Ascending aorta (tissue), 2 donors: ENCODE measurements at regions not wholly inside any gene's neighbourhood (a gene's known extent, or its start where the extent isn't known, plus 50 kb on each side); places are given as distances from the start of the nearest gene placed in this dataset.

Experiments used
- DNase-seq, 2 donors: peaks; one replicate each; pipeline ENCODE4 v3.0.0-alpha.2; 2019; ENCODE audit warnings: low spot score in 2 of 2
- H3K27ac ChIP-seq, 2 donors: fragments of 200-600 bp; sonication (generic); one replicate each; pipeline ENCODE4 v1.5.1; 2016 to 2017; ENCODE audit warnings: mild to moderate bottlenecking in 1 of 2
- H3K27me3 ChIP-seq: fragments of 200-600 bp; sonication (generic); one replicate; pipeline ENCODE4 v1.5.1; 2017
- H3K36me3 ChIP-seq, 2 donors: fragments of 200-600 bp; sonication (generic); one replicate each; pipeline ENCODE4 v1.5.1; 2016
- H3K4me1 ChIP-seq, 2 donors: fragments of 200-600 bp; sonication (generic); one replicate each; pipeline ENCODE4 v1.5.1; 2016 to 2017; ENCODE audit warnings: mild to moderate bottlenecking in 1 of 2
- H3K4me3 ChIP-seq, 2 donors: fragments of 200-600 bp; sonication (generic); one replicate each; pipeline ENCODE4 v1.5.1; 2016 to 2017; ENCODE audit warnings: mild to moderate bottlenecking in 1 of 2
- H3K9me3 ChIP-seq, 2 donors: fragments of 200-600 bp; sonication (generic); one replicate each; pipeline ENCODE4 v1.5.1; 2016
- CTCF ChIP-seq, 3 experiments: fragments of 200-600 bp in 2 of 3; fragments of 450-650 bp in 1 of 3; sonication (generic) in 2 of 3; IDR thresholded peaks; one replicate each; pipeline ENCODE4 v1.5.1; 2016 to 2019; ENCODE audit warnings: antibody characterized with exemption in 3 of 3, mild to moderate bottlenecking in 1 of 3, moderate library complexity in 1 of 3
- intact Hi-C: fragments of 100-400 bp; cut with DNase I; formaldehyde crosslinking; loops from one replicate; pipeline ENCODE4 v1.15.1; 2023

- TF ChIP-seq CTCF (IDR thresholded peaks at IDR 0.05), result no peak
- H3K27ac ChIP-seq, result no peak overlapping the region
- DNase-seq, result no peak
- H3K36me3 ChIP-seq, result no peaks in the 10 kb centered on the region
- H3K4me3 ChIP-seq, result no peak overlapping the region
- H3K4me1 ChIP-seq, result no peaks in the 10 kb centered on the region
- H3K27me3 ChIP-seq, result no peaks in the 10 kb centered on the region
- no peaks in the 10 kb centered on the region for H3K9me3 ChIP-seq
- intact Hi-C loops, result no loop called here
These were observed 60.1 kb upstream of the GTSF1L start for GRCh38 chr20:43786885-43787284.

- TF ChIP-seq CTCF (IDR thresholded peaks at IDR 0.05), result no peak
- Histone ChIP-seq H3K27ac (no peak overlapping the region), H3K4me1 (no peaks in the 10 kb centered on the region), H3K4me3 (no peak overlapping the region), H3K36me3 (no peaks in the 10 kb centered on the region), H3K27me3 (no peaks in the 10 kb centered on the region), H3K9me3 (peaks cover 0 to 13% of the 10 kb centered on the region in 2 donors)
- DNase-seq, result no peak
- intact Hi-C loops, result no loop called here
These were observed 54.4 kb upstream of the GTSF1L start for GRCh38 chr20:43781215-43781614.

GRCh38 chr20:43778375-43778774 is 51.6 kb upstream of the GTSF1L start:
- no peaks in the 10 kb centered on the region for H3K27me3 ChIP-seq
- no peaks in the 10 kb centered on the region for H3K36me3 ChIP-seq
- no peak for DNase-seq
- TF ChIP-seq CTCF (IDR thresholded peaks at IDR 0.05), result no peak
- intact Hi-C loops, result no loop called here
- peaks cover 0 to 13% of the 10 kb centered on the region in 2 donors for H3K9me3 ChIP-seq
- no peak overlapping the region for H3K27ac ChIP-seq
- H3K4me3 ChIP-seq, result no peak overlapping the region
- no peaks in the 10 kb centered on the region for H3K4me1 ChIP-seq

GRCh38 chr20:43776691-43777090 is 49.9 kb upstream of the GTSF1L start:
- Histone ChIP-seq H3K36me3 (no peaks in the 10 kb centered on the region), H3K27ac (no peak overlapping the region), H3K27me3 (no peaks in the 10 kb centered on the region), H3K9me3 (peaks cover 0 to 13% of the 10 kb centered on the region in 2 donors), H3K4me1 (no peaks in the 10 kb centered on the region), H3K4me3 (no peak overlapping the region)
- DNase-seq, result no peak
- intact Hi-C loops, result no loop called here
- TF ChIP-seq CTCF (IDR thresholded peaks at IDR 0.05), result no peak
